SU-DHL-6 (cell line): ENCODE measurements at regions not wholly inside any gene's neighbourhood (a gene's known extent, or its start where the extent isn't known, plus 50 kb on each side); places are given as distances from the start of the nearest gene placed in this dataset.

Experiments used
- H2AFZ ChIP-seq: fragments of 200-600 bp; sonication (generic); 2 replicates; pipeline ENCODE4 v1.6.1; 2014; ENCODE audit warnings: low read depth, mild to moderate bottlenecking, moderate library complexity, mixed read lengths, antibody characterized with exemption, low read length; ENCODE audit not compliant: severe bottlenecking
- H3F3A ChIP-seq: fragments of 200-600 bp; shearing (Covaris generic); 2 replicates; pipeline ENCODE4 v1.6.0; 2016; ENCODE audit warnings: antibody characterized with exemption, mild to moderate bottlenecking; ENCODE audit not compliant: insufficient read depth
- H3K27ac ChIP-seq: fragments of 200-600 bp; sonication (generic); 2 replicates; pipeline ENCODE4 v1.5.1; 2016; ENCODE audit warnings: low read depth, mild to moderate bottlenecking, low read length, moderate library complexity, mixed read lengths
- H3K27me3 ChIP-seq: fragments of 200-600 bp; sonication (generic), shearing (Covaris generic); 2 replicates; pipeline ENCODE4 v1.6.0; 2014; ENCODE audit warnings: mild to moderate bottlenecking, low read length
- H3K36me3 ChIP-seq: fragments of 200-600 bp; sonication (generic); 2 replicates; pipeline ENCODE4 v1.6.1; 2014; ENCODE audit warnings: mild to moderate bottlenecking, low read length, mixed read lengths
- H3K4me2 ChIP-seq: fragments of 300-600, 200-600 bp; shearing (Covaris generic), sonication (generic); 2 replicates; pipeline ENCODE4 v1.6.0; 2014; ENCODE audit warnings: low read length, low read depth, mild to moderate bottlenecking; ENCODE audit not compliant: poor library complexity, severe bottlenecking
- H3K4me3 ChIP-seq: fragments of 200-600 bp; sonication (generic); 2 replicates; pipeline ENCODE4 v1.5.1; 2014; ENCODE audit warnings: antibody characterized with exemption, low read length, mild to moderate bottlenecking, mixed read lengths; ENCODE audit not compliant: insufficient read depth, poor library complexity, severe bottlenecking
- H3K79me2 ChIP-seq: fragments of 200-600 bp; sonication (generic); 2 replicates; pipeline ENCODE4 v1.6.1; 2014; ENCODE audit warnings: mild to moderate bottlenecking, low read length, moderate library complexity; ENCODE audit not compliant: insufficient read depth
- H3K9ac ChIP-seq: fragments of 200-600 bp; sonication (generic); 2 replicates; pipeline ENCODE4 v1.7.0; 2014; ENCODE audit warnings: mild to moderate bottlenecking, low read length
- H3K9me2 ChIP-seq: fragments of 200-600 bp; sonication (generic); replicated peaks from 2 replicates; pipeline ENCODE4 v1.6.1; 2014; ENCODE audit warnings: low read length; ENCODE audit not compliant: insufficient read depth
- H3K9me3 ChIP-seq: fragments of 200-600 bp; sonication (generic); 2 replicates; pipeline ENCODE4 v1.6.1; 2014; ENCODE audit warnings: low read length, mixed read lengths; ENCODE audit not compliant: insufficient read depth
- H4K20me1 ChIP-seq: fragments of 200-600 bp; sonication (generic); 2 replicates; pipeline ENCODE4 v1.6.1; 2014; ENCODE audit warnings: low read depth, mild to moderate bottlenecking, antibody characterized with exemption, low read length, moderate library complexity, mixed read lengths
- EZH2phosphoT487 ChIP-seq: fragments of 200-600 bp; sonication (generic), shearing (Covaris generic); conservative IDR thresholded peaks from 2 replicates; pipeline ENCODE4 v1.6.1; 2018; ENCODE audit warnings: mild to moderate bottlenecking, antibody characterized with exemption, low read length, moderate library complexity, mixed read lengths
- TF ChIP-seq, protein P1 (sequence below): fragments of 200-600 bp; sonication (generic); IDR thresholded peaks from one replicate; pipeline ENCODE4 v1.5.1; 2017; ENCODE audit warnings: antibody characterized with exemption, mild to moderate bottlenecking, low read length, moderate library complexity; ENCODE audit not compliant: insufficient read depth, poor library complexity, severe bottlenecking

GRCh38 chr16:85417156-85417860 is 195.8 kb upstream of the GSE1 start:
- Histone ChIP-seq H2AFZ (no peak overlapping the region), H3K36me3 (no peaks in the 10 kb centered on the region), H4K20me1 (no peaks in the 10 kb centered on the region), H3K9ac (no peak overlapping the region), H3F3A (no peaks in the 10 kb centered on the region), H3K79me2 (no peaks in the 10 kb centered on the region), H3K27ac (no peak overlapping the region), H3K9me3 (peaks cover 4% of the 10 kb centered on the region; the same call in 1 of the 2 replicates), H3K4me3 (no peak overlapping the region), H3K9me2 (no peaks in the 10 kb centered on the region), H3K27me3 (no peaks in the 10 kb centered on the region), H3K4me2 (no peak overlapping the region)
- TF ChIP-seq, protein P1, sequence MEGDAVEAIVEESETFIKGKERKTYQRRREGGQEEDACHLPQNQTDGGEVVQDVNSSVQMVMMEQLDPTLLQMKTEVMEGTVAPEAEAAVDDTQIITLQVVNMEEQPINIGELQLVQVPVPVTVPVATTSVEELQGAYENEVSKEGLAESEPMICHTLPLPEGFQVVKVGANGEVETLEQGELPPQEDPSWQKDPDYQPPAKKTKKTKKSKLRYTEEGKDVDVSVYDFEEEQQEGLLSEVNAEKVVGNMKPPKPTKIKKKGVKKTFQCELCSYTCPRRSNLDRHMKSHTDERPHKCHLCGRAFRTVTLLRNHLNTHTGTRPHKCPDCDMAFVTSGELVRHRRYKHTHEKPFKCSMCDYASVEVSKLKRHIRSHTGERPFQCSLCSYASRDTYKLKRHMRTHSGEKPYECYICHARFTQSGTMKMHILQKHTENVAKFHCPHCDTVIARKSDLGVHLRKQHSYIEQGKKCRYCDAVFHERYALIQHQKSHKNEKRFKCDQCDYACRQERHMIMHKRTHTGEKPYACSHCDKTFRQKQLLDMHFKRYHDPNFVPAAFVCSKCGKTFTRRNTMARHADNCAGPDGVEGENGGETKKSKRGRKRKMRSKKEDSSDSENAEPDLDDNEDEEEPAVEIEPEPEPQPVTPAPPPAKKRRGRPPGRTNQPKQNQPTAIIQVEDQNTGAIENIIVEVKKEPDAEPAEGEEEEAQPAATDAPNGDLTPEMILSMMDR, result no peak
- no peak for TF ChIP-seq EZH2phosphoT487

- Histone ChIP-seq H3K27me3 (no peaks in the 10 kb centered on the region), H3K4me2 (no peak overlapping the region), H3K79me2 (no peaks in the 10 kb centered on the region), H3F3A (no peaks in the 10 kb centered on the region), H3K9me2 (no peaks in the 10 kb centered on the region), H3K9me3 (peaks cover under 1% of the 10 kb centered on the region; the same call in 1 of the 2 replicates), H3K4me3 (no peak overlapping the region), H2AFZ (no peak overlapping the region), H3K9ac (no peak overlapping the region), H3K36me3 (no peaks in the 10 kb centered on the region), H4K20me1 (no peaks in the 10 kb centered on the region), H3K27ac (no peak overlapping the region)
- TF ChIP-seq, protein P1, result no peak
- no peak for TF ChIP-seq EZH2phosphoT487
Observed at GRCh38 chr16:85418978-85419491, 194.1 kb upstream of the GSE1 start.

DNA sequence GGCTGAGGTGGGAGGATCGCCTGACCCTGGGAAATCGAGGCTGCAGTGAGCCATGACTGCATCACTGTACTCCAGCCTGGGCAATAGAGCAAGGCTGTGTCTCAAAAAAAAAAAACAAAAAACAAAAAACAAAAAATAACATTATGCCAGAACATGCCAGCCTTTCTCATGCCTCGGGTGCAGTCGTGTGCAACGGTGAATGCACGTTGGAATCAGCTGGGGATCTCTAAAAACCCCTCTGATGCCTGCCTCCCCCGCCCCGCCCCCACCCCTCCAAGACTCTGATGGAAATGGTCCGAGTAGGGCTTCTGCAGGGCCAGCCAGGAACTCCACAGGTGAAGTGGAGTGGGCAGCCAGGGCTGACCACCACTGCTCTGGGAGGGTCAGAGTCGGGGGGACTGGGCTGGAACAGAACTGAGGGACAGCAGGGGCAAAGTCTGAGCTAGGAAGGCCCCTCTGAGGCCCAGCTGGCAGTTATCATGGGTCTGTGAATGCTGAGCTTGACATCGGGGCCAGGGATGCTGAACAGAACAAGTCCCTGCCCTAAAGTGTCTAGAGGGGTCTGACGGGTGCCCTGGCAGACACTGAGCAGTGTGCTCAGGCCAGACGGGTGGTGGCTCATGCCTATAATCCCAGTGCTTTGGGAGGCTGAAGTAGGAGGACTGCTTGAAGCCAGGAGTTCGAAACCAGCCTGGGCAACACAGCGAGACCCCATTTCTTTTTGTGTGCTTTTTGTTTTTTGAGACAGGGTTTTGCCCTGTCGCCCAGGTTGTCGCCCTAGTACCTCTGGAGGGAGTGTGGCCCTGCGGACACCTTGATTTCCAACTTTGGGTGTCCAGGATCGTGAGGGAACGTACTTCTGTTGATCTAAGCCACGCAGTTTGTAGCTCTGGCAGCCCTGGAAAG is 193.4 kb upstream of the GSE1 start:
- Histone ChIP-seq H3F3A (no peaks in the 10 kb centered on the region), H3K4me2 (no peak overlapping the region)

More for the DNA sequence above, 193.4 kb upstream of the GSE1 start:
- Histone ChIP-seq H3K4me3 (no peak overlapping the region), H3K36me3 (no peaks in the 10 kb centered on the region), H3K9ac (no peak overlapping the region), H3K79me2 (no peaks in the 10 kb centered on the region), H3K27me3 (no peaks in the 10 kb centered on the region), H3K9me3 (no peaks in the 10 kb centered on the region), H4K20me1 (no peaks in the 10 kb centered on the region), H3K27ac (no peak overlapping the region), H2AFZ (no peak overlapping the region), H3K9me2 (no peaks in the 10 kb centered on the region)
- TF ChIP-seq EZH2phosphoT487, result no peak
- TF ChIP-seq, protein P1, result no peak
